Cerebellar cortex (tissue), 1 donor: ENCODE measurements at regions not wholly inside any gene's neighbourhood (a gene's known extent, or its start where the extent isn't known, plus 50 kb on each side); places are given as distances from the start of the nearest gene placed in this dataset.
A peak's percentile ranks its signal among the peaks of the same experiment; 100 is the strongest.
"Not testable (repeated sequence)": the region's sequence is repeated elsewhere in the genome, so short reads cannot be mapped to it uniquely, and the experiment has no call there.

Experiments used
- DNase-seq: peaks from one replicate; pipeline ENCODE4 v3.0.0-alpha.2; 2015; ENCODE audit warnings: low spot score

DNA sequence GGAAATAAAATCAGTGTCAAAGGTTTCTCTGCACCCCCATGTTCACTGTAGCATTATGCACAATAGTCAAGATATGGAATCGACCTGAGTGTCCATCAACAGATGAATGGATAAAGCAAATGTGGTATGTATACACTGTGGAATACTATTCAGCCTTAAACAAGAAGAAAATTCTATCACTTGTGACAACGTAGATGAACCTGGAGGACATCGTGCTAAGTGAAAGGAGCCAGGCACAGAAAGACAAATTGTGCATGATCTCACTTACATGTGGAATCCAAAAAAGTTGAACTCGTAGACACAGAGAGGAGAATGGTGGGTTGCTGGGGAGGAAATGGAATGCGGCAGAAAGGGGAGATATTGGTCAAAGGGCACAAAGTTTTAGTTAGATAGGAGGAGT lies 136.3 kb upstream of the ESR1 start:
- no peak for DNase-seq

DNA sequence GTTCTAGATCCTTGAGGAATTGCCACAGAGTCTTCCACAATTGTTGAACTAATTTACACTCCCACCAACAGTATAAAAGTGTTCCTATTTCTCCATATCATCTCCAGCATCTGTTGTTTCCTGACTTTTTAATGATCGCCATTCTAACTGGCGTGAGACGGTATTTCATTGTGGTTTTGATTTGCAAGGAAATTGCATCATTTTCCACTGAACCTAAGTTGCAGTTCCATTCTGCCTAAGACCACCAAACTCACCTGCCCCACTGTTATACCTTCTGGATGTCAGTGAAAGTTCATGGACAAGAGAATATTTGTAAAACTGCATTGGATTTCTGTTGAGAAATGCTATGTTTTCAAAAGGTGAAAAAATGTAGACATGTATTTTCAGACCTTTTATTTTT lies 132.9 kb upstream of the ESR1 start:
- DNase-seq: no peak

DNA sequence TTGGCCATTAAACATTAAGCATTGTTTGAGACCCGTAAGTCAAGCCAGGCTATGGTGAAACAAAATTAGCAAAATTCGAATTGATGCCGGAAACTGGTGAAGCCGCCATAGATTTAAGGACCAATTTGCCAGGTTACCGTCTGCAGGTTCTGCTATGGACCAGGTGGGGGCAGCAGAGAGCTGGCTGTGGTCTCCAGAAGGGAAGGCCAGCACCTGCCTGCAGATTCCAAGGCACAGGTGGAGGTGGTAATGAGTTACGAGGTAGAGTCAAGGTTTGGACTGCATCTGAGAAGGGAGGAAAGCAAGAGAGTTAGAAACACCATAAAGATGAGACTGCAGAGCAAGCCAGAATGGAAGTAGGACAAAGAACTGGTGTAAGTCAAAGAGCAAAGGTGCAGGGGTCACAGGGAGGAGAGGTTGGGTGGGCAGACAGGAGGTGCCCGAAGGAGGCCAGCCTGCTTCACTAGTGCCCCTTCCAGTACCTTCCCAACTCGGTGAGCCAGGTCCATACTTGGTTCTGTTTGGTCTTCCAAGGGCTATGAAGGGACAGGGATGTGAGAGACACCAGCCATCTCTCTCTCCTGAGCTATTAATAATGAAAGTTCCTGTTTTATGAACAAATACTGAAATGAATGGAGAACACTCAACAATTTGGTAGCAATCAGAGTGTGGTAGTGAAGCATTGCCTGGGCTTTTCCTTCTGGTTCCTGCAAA lies 131.6 kb upstream of the ESR1 start:
- peak; percentile 22 for DNase-seq

GRCh38 chr6:151676460-151676945 lies 131.0 kb upstream of the ESR1 start:
- no peak for DNase-seq

DNA sequence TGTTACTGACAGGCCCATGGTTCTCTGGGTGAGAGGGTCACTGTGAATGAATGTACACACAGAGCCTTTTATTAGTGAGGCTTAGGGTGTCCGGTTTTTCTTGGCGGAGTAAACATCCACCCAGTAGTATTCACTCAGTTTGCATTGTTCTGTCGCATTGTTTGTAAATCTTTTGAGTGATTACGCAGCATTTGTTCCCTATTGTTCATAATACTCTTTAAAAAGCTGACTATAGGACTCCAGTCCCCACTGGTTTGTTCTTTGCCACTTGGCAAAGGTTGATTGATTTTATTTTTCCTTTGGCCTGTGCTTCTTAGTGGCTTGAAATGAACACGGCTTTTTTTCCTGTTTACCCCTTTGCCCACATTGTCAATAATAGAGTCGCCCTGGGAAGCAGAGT lies 130.1 kb upstream of the ESR1 start:
- DNase-seq: no peak

- DNase-seq: no peak
Measured at GRCh38 chr6:151679081-151679480, 128.4 kb upstream of the ESR1 start.

GRCh38 chr6:151679941-151680340 lies 127.5 kb upstream of the ESR1 start:
- no peak for DNase-seq

DNA sequence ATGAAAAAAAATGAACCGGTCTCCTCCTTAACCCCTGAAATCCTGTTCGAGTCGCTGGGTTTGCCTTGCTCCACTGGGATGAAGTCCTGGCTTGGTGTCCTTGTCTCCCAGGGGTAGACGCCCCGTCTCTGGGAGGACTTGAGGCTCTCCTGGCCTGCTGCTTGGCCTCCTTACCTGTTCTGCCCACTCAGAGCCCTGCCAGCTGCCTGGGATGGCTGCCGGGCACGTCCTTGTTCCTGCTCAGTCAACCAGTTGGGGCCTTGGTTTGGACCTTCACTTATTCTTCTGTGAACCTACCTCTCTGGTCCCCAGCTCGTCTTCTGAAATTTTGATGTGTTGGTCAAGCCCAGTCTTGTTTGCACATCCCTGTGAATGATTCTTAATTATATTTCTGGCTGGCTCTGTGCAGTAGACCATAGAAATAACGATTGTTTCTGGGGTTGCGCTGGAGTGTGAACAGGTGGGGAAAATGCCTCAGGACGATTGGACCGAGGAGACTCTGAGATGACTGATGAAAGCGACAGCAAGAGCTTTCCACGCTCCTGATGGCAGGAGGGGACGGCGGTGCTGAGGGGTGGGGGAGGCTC lies 126.5 kb upstream of the ESR1 start:
- DNase-seq: no peak

- no peak for DNase-seq
Measured at GRCh38 chr6:151681433-151682059, 125.9 kb upstream of the ESR1 start.

GRCh38 chr6:151682251-151682650 lies 125.2 kb upstream of the ESR1 start:
- DNase-seq: no peak

GRCh38 chr6:151682922-151683321 lies 124.6 kb upstream of the ESR1 start:
- no peak for DNase-seq

GRCh38 chr6:151683381-151683780 lies 124.1 kb upstream of the ESR1 start:
- DNase-seq: no peak

GRCh38 chr6:151689499-151690201 lies 117.8 kb upstream of the ESR1 start:
- no peak for DNase-seq

GRCh38 chr6:151690303-151690702 lies 117.2 kb upstream of the ESR1 start:
- DNase-seq: no peak

- DNase-seq: no peak
Measured at GRCh38 chr6:151690768-151691562, 116.5 kb upstream of the ESR1 start.

GRCh38 chr6:151692216-151692615 lies 115.3 kb upstream of the ESR1 start:
- DNase-seq: no peak

GRCh38 chr6:151693366-151693765 lies 114.1 kb upstream of the ESR1 start:
- DNase-seq: no peak

DNA sequence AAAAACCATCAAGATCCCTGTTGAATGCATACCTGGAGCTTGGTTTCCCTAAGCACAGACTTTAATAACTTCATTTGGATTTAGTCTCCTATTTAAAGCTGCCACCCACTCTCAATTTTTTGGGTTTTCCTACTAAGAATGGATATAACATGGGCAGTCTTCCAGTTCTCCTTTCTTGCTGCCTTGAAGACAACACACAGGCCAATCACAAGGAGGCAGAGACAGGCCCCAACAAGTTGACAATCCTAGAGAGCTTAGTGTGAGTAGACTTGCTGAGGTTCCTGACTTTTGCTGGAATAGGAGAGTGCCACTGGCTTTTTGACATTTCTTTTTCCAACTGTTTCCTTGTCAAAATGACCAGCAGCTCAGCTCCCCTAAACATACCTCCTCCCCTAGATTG lies 112.3 kb upstream of the ESR1 start:
- no peak for DNase-seq

DNA sequence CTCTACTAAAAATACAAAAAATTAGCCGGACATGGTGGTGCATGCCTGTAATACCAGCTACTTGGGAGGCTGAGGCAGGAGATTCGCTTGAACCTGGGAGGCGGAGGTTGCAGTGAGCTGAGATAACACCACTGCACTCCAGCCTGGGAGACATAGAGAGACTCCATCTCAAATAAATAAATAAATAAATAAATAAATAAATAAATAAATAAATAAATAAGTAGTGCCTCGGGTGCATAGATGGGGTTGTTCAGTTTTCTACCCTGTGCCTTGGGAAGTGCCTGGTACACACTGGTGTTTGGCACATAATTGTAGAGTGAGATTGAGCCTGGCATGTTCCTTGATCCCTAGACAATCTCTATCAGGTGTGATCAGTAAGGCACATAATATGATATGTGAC lies 111.2 kb upstream of the ESR1 start:
- not testable (repeated sequence) for DNase-seq

- DNase-seq: no peak
Measured at GRCh38 chr6:151698931-151699700, 108.4 kb upstream of the ESR1 start.

DNA sequence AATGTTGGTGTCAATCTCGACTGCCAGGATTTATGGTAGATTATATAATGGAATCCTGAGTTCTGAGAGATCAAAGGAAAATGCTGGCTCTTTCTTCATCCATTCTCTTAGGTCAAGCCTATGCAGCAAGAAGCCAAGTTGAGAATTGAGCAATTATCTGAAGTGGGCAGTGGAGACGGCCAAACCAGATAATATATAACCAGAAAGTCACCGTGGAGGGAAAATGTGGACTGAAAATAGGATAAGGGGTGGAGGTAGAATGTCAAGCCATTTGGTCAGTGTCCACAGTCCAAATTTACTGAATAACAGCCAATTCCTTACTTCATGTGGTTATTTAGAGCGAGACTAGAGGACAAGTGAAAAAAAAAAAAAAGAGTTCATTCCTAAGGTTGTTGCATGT lies 107.8 kb upstream of the ESR1 start:
- no peak for DNase-seq
